NCI-H1417 (cell line): ENCODE measurements at regions not wholly inside any gene's neighbourhood (a gene's known extent, or its start where the extent isn't known, plus 50 kb on each side); places are given as distances from the start of the nearest gene placed in this dataset.
"Not testable (repeated sequence)": the region's sequence is repeated elsewhere in the genome, so short reads cannot be mapped to it uniquely, and the experiment has no call there.

Experiments
- DNase-seq, 3 experiments: peaks; one replicate each; lab custom pipeline; 2025; lab: John Stamatoyannopoulos, UW

- no peak for DNase-seq
Observed at GRCh38 chr1:182331387-182331786, 60.2 kb downstream of the GLUL start.

DNA sequence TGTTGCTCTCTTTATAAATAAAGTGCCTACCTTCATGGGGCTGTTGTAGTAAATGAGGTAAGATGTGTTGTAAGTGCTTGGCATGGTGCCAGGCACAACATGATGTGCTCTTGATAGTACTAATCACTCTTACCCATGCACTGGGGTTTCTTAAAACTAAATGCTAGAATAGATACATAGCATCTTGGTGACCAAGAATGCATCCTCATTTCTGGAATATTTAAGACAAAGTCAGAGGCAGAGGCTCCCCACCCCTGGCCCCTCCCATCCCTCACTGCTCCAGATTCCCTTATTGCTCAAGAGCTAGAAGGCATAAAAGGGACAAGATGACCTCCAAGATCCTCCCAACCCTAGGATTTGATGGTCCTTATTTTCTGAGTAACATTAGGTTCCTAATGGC lies 61.3 kb downstream of the GLUL start:
- DNase-seq = peak in 2 of 3 experiments; percentile 55 to 69

DNA sequence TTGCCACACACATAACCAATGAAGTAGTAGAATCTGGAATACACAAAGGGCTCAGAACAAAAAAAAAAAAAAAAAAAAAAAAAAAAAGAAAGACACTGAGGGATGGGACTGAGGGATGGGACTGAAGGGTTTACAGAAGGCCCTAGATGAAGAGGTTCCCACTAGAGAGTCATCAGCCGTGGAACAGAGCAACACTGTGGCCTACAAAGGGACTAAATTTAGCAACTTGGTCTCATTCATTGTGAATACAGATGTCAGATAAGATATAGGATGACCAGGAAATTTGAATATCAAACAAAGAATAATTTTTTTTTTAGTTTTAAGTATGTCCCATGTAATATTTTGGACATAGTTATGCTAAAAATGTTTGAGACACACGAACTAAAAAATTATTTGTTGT lies 62.1 kb downstream of the GLUL start:
- peak in 1 of 3 experiments; percentile 81 for DNase-seq

DNA sequence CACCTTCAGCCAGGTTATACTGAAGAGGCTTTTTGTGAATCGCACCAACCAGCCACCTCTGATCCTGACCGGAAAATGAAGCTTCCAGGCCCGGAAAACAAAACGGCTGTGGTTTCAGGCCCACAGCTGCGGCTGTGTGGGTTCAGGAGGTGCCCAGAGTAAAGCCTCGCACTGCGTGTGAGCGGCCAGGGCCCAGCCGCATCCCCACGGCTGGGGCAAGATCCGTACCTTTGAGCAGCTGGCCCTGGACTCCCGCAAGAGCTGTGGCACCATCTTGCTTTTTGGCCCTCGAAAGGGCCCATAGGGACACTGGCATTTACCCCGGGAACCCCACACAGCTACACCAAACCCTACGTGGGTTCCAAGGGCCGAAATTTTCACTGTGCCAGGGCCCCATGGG lies 63.0 kb downstream of the GLUL start:
- DNase-seq = no peak

GRCh38 chr1:182325339-182325738 lies 66.3 kb downstream of the GLUL start:
- DNase-seq = no peak

DNA sequence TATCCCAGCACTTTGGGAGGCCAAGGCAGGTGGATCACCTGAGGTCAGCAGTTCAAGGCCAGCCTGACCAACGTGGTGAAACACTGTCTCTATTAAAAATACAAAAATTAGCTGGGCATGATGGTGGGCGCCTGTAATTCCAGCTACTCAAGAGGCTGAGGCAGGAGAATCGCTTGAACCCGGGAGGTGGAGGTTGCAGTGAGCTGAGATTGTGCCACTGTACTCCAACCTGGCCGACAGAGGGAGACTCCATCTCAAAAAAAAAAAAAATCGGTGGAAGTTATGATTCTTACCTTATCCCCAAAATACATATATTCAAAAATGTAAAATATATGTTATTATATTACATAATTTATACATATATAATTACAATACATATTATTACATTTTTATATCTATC lies 70.1 kb downstream of the GLUL start:
- DNase-seq = not testable (repeated sequence)

- DNase-seq = peak in 2 of 3 experiments; percentile 62 to 89
Observed at GRCh38 chr1:182317611-182318161, 73.9 kb downstream of the GLUL start.

- not testable (repeated sequence) for DNase-seq
Observed at GRCh38 chr1:182316454-182316853, 75.1 kb downstream of the GLUL start.

GRCh38 chr1:182315167-182315556 lies 76.4 kb downstream of the GLUL start:
- DNase-seq = no peak

DNA sequence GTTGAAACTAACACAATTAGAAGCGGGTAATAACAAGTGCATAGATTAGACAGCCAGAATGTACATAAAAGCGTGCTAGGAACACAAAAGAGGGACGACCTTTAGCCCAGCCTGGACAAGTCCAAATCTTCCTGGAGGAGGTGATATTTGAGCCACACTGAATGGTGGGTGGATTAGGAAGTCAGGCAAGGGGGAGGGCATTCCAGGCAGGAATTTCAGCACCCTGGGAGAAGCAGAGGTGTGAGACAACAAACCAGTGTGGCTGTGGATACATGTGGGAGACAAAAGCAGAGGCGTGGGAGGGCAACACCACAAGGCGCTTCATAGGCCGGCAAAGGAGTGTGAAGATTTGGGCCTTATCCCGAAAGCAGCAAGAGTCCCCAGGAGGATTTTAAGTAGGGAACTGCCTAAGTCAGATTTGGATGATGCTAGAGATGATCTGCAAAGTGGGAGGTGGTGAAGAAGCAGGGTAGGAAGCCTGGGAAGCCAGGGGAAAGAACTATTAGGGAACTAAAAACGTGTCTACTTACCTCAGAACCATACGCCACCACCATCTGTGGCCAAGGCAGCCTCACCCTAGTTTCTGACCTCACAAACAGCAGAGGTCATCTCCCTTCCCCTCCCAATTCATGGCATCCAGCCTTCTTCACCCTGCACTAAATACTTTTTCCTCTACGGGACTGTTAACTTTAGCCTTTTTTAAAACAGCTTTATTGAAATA lies 81.8 kb downstream of the GLUL start:
- DNase-seq = no peak

DNA sequence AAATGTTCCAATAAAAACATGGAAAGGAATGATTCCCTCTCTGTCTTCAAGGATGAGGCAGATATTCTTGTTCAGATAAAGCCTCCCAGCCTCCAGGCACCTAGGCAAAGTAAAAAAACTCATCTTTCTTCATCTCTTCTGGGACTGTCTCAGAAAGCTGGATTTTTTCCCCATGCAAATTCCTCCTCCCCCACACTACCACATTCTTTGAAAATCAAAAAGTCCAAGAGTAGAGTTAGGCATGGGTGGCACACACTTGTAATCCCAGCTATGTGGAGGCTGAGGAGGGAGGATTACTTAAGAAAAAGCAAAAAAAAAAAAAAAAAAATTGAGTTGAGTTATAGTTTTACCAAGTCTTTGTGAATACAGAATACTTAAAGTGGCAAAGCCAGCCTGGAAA lies 82.8 kb downstream of the GLUL start:
- no peak for DNase-seq

GRCh38 chr1:182307486-182307885 lies 84.1 kb downstream of the GLUL start:
- not testable (repeated sequence) for DNase-seq

GRCh38 chr1:182305861-182306260 lies 85.7 kb downstream of the GLUL start:
- DNase-seq = no peak

DNA sequence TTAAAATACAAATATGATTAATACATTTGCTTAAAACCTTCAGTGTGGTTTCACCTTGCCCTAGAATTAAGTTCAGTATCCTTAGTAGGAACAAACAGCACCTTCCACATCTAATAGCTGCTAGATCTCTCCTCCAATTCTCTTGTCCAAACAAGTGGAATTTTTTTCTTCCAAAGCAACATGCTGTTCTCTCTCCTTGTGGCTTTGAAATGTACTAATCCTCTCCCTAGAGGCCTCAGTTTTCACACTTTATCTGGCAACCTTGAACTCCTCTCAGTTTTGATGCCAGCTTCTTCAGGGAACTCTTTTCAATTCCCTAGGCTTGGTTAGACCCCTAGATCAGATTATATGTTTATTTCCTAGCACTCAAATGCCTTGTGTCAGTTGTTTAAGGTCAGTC lies 87.0 kb downstream of the GLUL start:
- DNase-seq = no peak

GRCh38 chr1:182304218-182304617 lies 87.4 kb downstream of the GLUL start:
- DNase-seq = no peak

DNA sequence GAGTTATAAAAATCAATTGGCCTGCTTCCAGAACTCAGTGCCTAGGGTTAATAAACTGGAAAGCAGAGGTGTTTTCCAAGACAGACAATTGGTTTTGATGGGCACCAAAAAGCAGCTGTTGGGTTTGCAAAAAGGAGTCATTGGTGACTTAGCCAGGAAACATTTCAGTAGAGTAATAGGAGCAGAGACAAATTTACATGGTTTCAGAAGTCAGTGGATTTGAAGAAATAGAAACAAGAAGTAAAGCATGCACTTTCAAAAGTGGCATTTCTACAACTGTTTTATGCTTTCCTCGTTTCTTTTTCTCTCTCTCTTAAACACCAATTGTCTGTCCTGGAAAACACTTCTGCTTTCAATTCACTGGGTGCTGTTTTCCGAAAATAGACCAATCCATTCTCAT lies 87.8 kb downstream of the GLUL start:
- DNase-seq = peak in 1 of 3 experiments; percentile 27

DNA sequence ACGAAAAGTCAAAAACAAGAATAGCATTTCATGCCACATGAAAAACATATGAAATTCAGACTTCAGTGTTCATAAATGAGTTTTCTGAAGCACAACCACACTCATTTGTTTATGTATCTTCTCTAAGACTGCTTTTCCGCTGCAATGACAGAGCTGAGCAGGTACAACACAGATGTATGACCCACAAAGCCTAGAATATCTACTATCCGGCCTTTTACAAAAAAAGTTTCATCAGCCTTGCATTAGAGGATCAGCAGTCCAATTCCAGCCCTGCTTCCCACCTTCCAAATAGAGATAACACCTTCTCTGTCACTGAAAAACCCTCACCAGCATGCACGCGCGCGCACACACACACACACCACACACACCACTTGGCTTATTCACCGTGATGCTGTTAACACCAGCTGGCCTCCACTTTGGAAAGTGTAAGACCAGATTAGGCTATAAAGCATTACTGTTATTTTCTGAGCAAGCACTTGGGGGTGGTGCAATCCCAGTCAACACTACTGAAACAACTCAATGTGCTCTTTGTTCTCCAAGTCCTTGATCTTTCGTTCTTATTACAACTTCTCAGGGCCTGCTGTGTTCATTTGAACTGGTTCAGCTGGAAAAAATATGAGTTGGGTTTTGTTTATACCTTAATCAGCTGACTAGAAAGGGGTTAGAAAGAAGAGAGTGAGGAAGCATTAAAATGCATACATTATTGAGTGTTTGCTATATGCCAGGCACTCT lies 90.0 kb downstream of the GLUL start:
- peak in 1 of 3 experiments; percentile 72 for DNase-seq

DNA sequence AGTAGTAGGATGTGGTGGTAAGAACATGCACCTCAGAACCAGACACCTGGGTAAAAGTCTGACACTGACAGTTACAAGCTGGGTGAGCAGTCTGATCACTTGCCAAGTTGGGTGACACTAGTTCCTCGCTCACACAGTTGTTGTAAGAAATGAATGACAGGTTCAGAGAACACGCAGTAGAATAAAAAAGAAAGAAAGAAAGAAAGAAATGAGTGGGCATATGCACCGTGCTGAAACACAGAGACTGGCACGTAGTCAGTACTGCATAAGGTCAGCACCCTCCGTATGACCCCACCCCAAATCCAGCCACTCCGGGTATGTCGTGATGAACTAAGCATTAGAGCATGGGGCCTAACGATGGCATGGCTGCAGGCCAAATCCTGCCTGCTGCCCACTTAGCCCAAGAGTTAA lies 90.6 kb downstream of the GLUL start:
- DNase-seq = no peak

DNA sequence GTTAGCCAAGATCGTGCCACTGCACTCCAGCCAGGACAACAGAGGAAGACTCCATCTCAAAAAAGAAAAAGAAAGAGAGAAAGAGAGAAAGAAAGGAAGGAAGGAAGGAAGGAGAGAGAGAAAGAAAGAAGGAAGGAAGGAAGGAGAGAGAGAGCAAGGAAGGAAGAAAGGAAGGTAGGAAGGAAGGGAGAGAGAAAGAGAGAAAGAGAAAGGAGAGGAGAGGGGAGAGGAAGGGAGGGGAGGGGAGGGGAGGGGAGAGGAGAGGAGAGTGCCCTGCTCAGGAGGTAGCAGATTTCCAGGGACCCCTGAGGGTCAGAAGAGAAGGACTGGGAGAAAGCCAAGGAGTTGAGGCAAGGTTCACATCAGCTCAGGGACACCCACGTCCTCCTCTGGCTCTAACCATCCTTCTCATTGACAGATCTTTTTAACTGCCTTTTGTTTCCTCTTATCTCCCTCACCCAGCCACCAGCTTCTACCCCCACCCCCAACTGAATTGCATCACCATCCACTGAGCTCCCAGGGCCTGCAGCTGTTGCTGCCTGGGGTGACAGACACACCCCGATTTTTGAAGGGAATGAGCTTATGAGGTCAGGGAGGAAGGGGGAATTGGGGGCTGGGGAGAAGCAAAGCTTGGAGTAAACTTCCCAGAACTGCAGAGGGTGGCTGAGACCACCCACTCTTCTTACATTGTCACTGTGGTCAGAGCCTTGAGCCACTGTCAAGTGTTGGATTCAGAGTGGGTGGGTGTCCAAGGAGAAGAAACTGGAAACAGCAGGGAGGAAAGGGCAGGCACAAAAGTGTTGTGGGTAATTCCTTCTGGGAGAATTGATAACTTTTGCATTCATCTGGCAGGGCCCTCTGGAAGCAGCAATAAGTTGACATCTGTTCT lies 91.6 kb downstream of the GLUL start:
- peak; percentile 38 to 59 (median 39) for DNase-seq

- not testable (repeated sequence) for DNase-seq
Observed at GRCh38 chr1:182299054-182299727, 92.4 kb downstream of the GLUL start.

DNA sequence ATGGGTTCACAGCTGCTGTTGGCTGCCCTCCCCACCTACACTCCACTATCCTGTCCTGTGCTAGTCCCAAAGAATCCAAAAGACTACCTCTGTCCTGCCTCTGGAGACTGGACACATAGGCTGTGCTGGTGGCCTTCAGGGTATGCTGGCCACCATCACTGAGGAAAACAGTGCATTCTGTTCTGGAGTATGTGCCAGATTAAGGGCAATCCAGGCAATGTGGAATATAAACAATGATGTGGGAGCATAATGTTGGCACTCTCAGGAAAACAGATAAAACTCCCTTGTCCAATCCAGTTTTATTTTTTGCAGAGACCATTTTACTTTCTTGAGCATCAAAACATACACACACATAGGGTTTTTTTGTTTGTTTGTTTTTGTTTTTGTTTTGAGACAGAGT lies 94.3 kb downstream of the GLUL start:
- DNase-seq = no peak

- no peak for DNase-seq
Observed at GRCh38 chr1:182295697-182296096, 95.9 kb downstream of the GLUL start.
